ENCODE measurements at regions not wholly inside any gene's neighbourhood (a gene's known extent, or its start where the extent isn't known, plus 50 kb on each side); places are given as distances from the start of the nearest gene placed in this dataset.
A peak's percentile ranks its signal among the peaks of the same experiment; 100 is the strongest.

DNA sequence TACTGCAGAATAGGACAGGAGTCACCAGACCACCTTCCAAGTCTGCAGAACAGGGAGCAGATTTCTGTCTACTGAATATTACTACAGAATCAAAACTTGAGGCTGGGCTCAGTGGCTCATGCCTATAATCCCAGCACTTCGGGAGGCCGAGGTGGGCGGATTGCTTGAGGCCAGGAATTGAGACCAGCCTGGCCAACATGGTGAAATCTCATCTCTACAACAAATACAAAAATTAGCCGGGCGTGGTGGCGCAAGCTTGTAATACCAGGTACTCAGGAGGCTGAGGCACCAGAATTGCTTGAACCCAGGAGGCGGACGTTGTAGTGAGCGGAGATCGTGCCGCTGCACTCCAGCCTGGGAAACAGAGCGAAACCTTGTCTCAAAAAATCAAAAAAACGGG, 710.8 kb upstream of the WWC1 start:
- H3K9ac ChIP-seq (ENCODE audit: low read length) = no peak overlapping the region
- no peak overlapping the region for H3K4me2 ChIP-seq (ENCODE audit: low read length)
- no peaks in the 10 kb centered on the region for H3F3A ChIP-seq (ENCODE audit: insufficient read depth, low read length, poor library complexity, severe bottlenecking)
- H3K36me3 ChIP-seq (ENCODE audit: insufficient read depth, low read length) = no peaks in the 10 kb centered on the region
- no peak overlapping the region for H3K27ac ChIP-seq (ENCODE audit: low read length)
- no peak overlapping the region for H2AFZ ChIP-seq (ENCODE audit: low read depth, low read length)
- no peak for TF ChIP-seq RAD21 (conservative IDR thresholded peaks at IDR 0.05)
- TF ChIP-seq POLR2AphosphoS5 (IDR thresholded peaks at IDR 0.05) = no peak
- TF ChIP-seq, protein P1, sequence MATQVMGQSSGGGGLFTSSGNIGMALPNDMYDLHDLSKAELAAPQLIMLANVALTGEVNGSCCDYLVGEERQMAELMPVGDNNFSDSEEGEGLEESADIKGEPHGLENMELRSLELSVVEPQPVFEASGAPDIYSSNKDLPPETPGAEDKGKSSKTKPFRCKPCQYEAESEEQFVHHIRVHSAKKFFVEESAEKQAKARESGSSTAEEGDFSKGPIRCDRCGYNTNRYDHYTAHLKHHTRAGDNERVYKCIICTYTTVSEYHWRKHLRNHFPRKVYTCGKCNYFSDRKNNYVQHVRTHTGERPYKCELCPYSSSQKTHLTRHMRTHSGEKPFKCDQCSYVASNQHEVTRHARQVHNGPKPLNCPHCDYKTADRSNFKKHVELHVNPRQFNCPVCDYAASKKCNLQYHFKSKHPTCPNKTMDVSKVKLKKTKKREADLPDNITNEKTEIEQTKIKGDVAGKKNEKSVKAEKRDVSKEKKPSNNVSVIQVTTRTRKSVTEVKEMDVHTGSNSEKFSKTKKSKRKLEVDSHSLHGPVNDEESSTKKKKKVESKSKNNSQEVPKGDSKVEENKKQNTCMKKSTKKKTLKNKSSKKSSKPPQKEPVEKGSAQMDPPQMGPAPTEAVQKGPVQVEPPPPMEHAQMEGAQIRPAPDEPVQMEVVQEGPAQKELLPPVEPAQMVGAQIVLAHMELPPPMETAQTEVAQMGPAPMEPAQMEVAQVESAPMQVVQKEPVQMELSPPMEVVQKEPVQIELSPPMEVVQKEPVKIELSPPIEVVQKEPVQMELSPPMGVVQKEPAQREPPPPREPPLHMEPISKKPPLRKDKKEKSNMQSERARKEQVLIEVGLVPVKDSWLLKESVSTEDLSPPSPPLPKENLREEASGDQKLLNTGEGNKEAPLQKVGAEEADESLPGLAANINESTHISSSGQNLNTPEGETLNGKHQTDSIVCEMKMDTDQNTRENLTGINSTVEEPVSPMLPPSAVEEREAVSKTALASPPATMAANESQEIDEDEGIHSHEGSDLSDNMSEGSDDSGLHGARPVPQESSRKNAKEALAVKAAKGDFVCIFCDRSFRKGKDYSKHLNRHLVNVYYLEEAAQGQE (IDR thresholded peaks at IDR 0.05; ENCODE audit: borderline replicate concordance) = no peak
- TF ChIP-seq EP300 (conservative IDR thresholded peaks at IDR 0.05; ENCODE audit: poor library complexity, severe bottlenecking) = no peak
- no peaks in the 10 kb centered on the region for H3K9me3 ChIP-seq (ENCODE audit: low read length)
- H3K27me3 ChIP-seq (ENCODE audit: insufficient read depth, low read depth, low read length) = peaks cover 5% of the 10 kb centered on the region
- H3K4me3 ChIP-seq (ENCODE audit: low read length) = no peak overlapping the region
- no peaks in the 10 kb centered on the region for H4K20me1 ChIP-seq (ENCODE audit: insufficient read depth)
- peaks cover 29% of the 10 kb centered on the region for H3K79me2 ChIP-seq (replicated peaks; ENCODE audit: insufficient read depth, low read length)
- H3K9me2 ChIP-seq (ENCODE audit: insufficient read depth, low read length) = no peaks in the 10 kb centered on the region

DNA sequence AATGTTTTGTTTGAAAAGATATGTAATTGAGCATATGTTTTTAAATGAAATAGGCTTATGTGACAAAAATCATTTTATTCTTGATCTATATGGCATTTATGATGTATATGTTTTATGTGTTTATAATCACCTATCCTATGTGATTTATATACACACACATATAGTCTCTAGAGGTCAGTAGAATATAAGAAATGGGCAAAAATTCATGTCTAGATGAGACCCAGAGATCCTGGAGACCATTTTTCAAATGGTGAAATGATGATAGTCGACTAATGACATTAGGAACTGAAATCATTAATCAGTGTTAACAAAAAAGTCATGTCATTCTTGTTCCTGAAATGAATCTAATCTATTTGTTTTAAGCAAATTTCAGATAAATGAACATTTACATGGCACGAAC, 709.2 kb upstream of the WWC1 start:
- H4K20me1 ChIP-seq (ENCODE audit: insufficient read depth) = no peaks in the 10 kb centered on the region
- TF ChIP-seq, protein P2, sequence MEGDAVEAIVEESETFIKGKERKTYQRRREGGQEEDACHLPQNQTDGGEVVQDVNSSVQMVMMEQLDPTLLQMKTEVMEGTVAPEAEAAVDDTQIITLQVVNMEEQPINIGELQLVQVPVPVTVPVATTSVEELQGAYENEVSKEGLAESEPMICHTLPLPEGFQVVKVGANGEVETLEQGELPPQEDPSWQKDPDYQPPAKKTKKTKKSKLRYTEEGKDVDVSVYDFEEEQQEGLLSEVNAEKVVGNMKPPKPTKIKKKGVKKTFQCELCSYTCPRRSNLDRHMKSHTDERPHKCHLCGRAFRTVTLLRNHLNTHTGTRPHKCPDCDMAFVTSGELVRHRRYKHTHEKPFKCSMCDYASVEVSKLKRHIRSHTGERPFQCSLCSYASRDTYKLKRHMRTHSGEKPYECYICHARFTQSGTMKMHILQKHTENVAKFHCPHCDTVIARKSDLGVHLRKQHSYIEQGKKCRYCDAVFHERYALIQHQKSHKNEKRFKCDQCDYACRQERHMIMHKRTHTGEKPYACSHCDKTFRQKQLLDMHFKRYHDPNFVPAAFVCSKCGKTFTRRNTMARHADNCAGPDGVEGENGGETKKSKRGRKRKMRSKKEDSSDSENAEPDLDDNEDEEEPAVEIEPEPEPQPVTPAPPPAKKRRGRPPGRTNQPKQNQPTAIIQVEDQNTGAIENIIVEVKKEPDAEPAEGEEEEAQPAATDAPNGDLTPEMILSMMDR (IDR thresholded peaks at IDR 0.05; ENCODE audit: poor library complexity, severe bottlenecking) = peak; percentile 69
- TF ChIP-seq EZH2 (IDR thresholded peaks at IDR 0.05; ENCODE audit: borderline replicate concordance, insufficient read depth, low read length, poor library complexity, severe bottlenecking) (no peak), SMC3 (conservative IDR thresholded peaks at IDR 0.05; ENCODE audit: poor library complexity) (peak; percentile 76), RAD21 (conservative IDR thresholded peaks at IDR 0.05) (peak; percentile 82), EP300 (conservative IDR thresholded peaks at IDR 0.05; ENCODE audit: poor library complexity, severe bottlenecking) (no peak)
- no peaks in the 10 kb centered on the region for H3K9me3 ChIP-seq (ENCODE audit: low read length)
- H3K79me2 ChIP-seq (replicated peaks; ENCODE audit: insufficient read depth, low read length) = peaks cover 13% of the 10 kb centered on the region
- H3K4me3 ChIP-seq (ENCODE audit: low read length) = no peak overlapping the region
- no peak overlapping the region for H3K4me2 ChIP-seq (ENCODE audit: low read length)
- no peaks in the 10 kb centered on the region for H3K9me2 ChIP-seq (ENCODE audit: insufficient read depth, low read length)
- H3K27me3 ChIP-seq (ENCODE audit: insufficient read depth, low read depth, low read length) = no peaks in the 10 kb centered on the region
- no peak overlapping the region for H3K9ac ChIP-seq (ENCODE audit: low read length)
- no peak overlapping the region for H3K27ac ChIP-seq (ENCODE audit: low read length)
- no peaks in the 10 kb centered on the region for H3F3A ChIP-seq (ENCODE audit: insufficient read depth, low read length, poor library complexity, severe bottlenecking)
- H2AFZ ChIP-seq (ENCODE audit: low read depth, low read length) = no peak overlapping the region
- H3K36me3 ChIP-seq (ENCODE audit: insufficient read depth, low read length) = no peaks in the 10 kb centered on the region

DNA sequence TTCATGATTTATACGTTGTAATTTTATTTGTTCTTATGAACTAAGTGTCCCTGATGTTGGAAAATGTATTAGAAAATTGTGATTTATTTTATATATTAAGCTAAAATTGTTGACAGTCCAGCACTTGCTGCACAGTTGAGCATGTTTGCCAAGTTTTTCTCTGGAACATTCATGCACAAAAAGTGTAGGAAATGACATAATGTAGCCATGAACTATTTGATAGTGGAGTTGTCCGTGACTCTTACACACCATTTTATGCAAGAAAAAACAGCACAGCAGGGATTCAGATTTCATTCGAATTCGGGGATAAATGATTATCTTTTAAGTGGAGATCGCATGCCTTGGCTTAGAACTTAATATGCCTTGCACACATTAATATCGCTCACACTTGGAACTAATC, 708.6 kb upstream of the WWC1 start:
- Histone ChIP-seq H3K9me3 (ENCODE audit: low read length) (no peaks in the 10 kb centered on the region), H4K20me1 (ENCODE audit: insufficient read depth) (no peaks in the 10 kb centered on the region)

More for the DNA sequence above, 708.6 kb upstream of the WWC1 start:
- Histone ChIP-seq H3K27me3 (ENCODE audit: insufficient read depth, low read depth, low read length) (no peaks in the 10 kb centered on the region), H3K79me2 (replicated peaks; ENCODE audit: insufficient read depth, low read length) (peaks cover 9% of the 10 kb centered on the region), H3K9me2 (ENCODE audit: insufficient read depth, low read length) (no peaks in the 10 kb centered on the region), H3K27ac (ENCODE audit: low read length) (no peak overlapping the region), H3K9ac (ENCODE audit: low read length) (no peak overlapping the region), H3K4me2 (ENCODE audit: low read length) (no peak overlapping the region), H2AFZ (ENCODE audit: low read depth, low read length) (no peak overlapping the region), H3F3A (ENCODE audit: insufficient read depth, low read length, poor library complexity, severe bottlenecking) (no peaks in the 10 kb centered on the region), H3K4me3 (ENCODE audit: low read length) (no peak overlapping the region), H3K36me3 (ENCODE audit: insufficient read depth, low read length) (no peaks in the 10 kb centered on the region)
- TF ChIP-seq POLR2AphosphoS5 (IDR thresholded peaks at IDR 0.05) (no peak), EP300 (conservative IDR thresholded peaks at IDR 0.05; ENCODE audit: poor library complexity, severe bottlenecking) (no peak), TAF1 (IDR thresholded peaks at IDR 0.05; ENCODE audit: low read depth) (no peak), RAD21 (conservative IDR thresholded peaks at IDR 0.05) (no peak), MXI1 (conservative IDR thresholded peaks at IDR 0.05; ENCODE audit: poor library complexity, severe bottlenecking) (no peak), SMC3 (conservative IDR thresholded peaks at IDR 0.05; ENCODE audit: poor library complexity) (no peak), EZH2 (IDR thresholded peaks at IDR 0.05; ENCODE audit: borderline replicate concordance, insufficient read depth, low read length, poor library complexity, severe bottlenecking) (no peak)
- TF ChIP-seq, protein P1 (IDR thresholded peaks at IDR 0.05; ENCODE audit: borderline replicate concordance) = no peak
- TF ChIP-seq, protein P2 (IDR thresholded peaks at IDR 0.05; ENCODE audit: poor library complexity, severe bottlenecking) = no peak
